HEK293T (cell line): ENCODE measurements at regions not wholly inside any gene's neighbourhood (a gene's known extent, or its start where the extent isn't known, plus 50 kb on each side); places are given as distances from the start of the nearest gene placed in this dataset.

ENCODE experiments used
- CTCF ChIA-PET: fragments of 350-600 bp; formaldehyde crosslinking; extraction: SDS; loops from one replicate; lab custom pipeline; 2021; ENCODE audit warnings: antibody characterized with exemption, inconsistent platforms; lab: Yijun Ruan, JAX
- POLR2A ChIA-PET: fragments of 350-600 bp; formaldehyde crosslinking; extraction: SDS; loops from one replicate; lab custom pipeline; 2020; ENCODE audit warnings: antibody characterized with exemption, inconsistent platforms; lab: Yijun Ruan, JAX
- DNase-seq: peaks from one replicate; pipeline ENCODE4 v3.0.0; 2012; ENCODE audit warnings: mixed read lengths; ENCODE audit errors: extremely low spot score
- ARNT ChIP-seq: fragments of 450-650 bp; IDR thresholded peaks from 2 replicates; pipeline ENCODE4 v1.6.1; 2017; ENCODE audit warnings: mild to moderate bottlenecking
- BHLHE40 ChIP-seq: fragments of 450-650 bp; IDR thresholded peaks from 2 replicates; pipeline ENCODE4 v1.6.1; 2016; ENCODE audit warnings: mild to moderate bottlenecking, moderate library complexity, borderline replicate concordance
- CTBP1 ChIP-seq: fragments of 450-650 bp; IDR thresholded peaks from 2 replicates; pipeline ENCODE4 v1.6.1; 2016; ENCODE audit warnings: borderline replicate concordance
- ELF4 ChIP-seq: fragments of 450-650 bp; IDR thresholded peaks from 2 replicates; pipeline ENCODE4 v1.6.1; 2017; ENCODE audit warnings: antibody characterized with exemption
- FOXA1 ChIP-seq: fragments of 450-650 bp; IDR thresholded peaks from 2 replicates; pipeline ENCODE4 v1.6.1; 2016; ENCODE audit warnings: mild to moderate bottlenecking
- FOXK2 ChIP-seq: fragments of 450-650 bp; IDR thresholded peaks from 2 replicates; pipeline ENCODE4 v1.6.1; 2016; ENCODE audit warnings: mild to moderate bottlenecking
- FOXM1 ChIP-seq: fragments of 450-650 bp; IDR thresholded peaks from 2 replicates; pipeline ENCODE4 v1.6.1; 2017; ENCODE audit warnings: mild to moderate bottlenecking, borderline replicate concordance
- HDGF ChIP-seq: fragments of 450-650 bp; IDR thresholded peaks from 2 replicates; pipeline ENCODE4 v1.6.1; 2017; ENCODE audit warnings: antibody characterized with exemption, borderline replicate concordance
- L3MBTL2 ChIP-seq: fragments of 450-650 bp; conservative IDR thresholded peaks from 2 replicates; pipeline ENCODE4 v1.6.1; 2016; ENCODE audit warnings: mild to moderate bottlenecking
- LEF1 ChIP-seq: fragments of 450-650 bp; IDR thresholded peaks from 2 replicates; pipeline ENCODE4 v1.6.1; 2017; ENCODE audit warnings: mild to moderate bottlenecking, borderline replicate concordance
- NFRKB ChIP-seq: fragments of 450-650 bp; IDR thresholded peaks from 2 replicates; pipeline ENCODE4 v1.6.1; 2016; ENCODE audit warnings: mild to moderate bottlenecking, moderate library complexity
- PKNOX1 ChIP-seq: fragments of 450-650 bp; IDR thresholded peaks from 2 replicates; pipeline ENCODE4 v1.6.1; 2016
- SP1 ChIP-seq: fragments of 450-650 bp; IDR thresholded peaks from 2 replicates; pipeline ENCODE4 v1.6.1; 2017
- SUZ12 ChIP-seq: fragments of 450-650 bp; IDR thresholded peaks from 2 replicates; pipeline ENCODE4 v1.6.1; 2016; ENCODE audit warnings: mild to moderate bottlenecking
- TARDBP ChIP-seq: fragments of 450-650 bp; IDR thresholded peaks from 2 replicates; pipeline ENCODE4 v1.6.1; 2016
- ZNF384 ChIP-seq: fragments of 450-650 bp; IDR thresholded peaks from 2 replicates; pipeline ENCODE4 v1.6.1; 2016

- ChIA-PET POLR2A (no interaction called here), CTCF (no interaction called here)
- TF ChIP-seq ARNT (no peak), ZNF384 (no peak), CTBP1 (no peak), ELF4 (no peak), L3MBTL2 (no peak), FOXK2 (no peak), LEF1 (no peak), PKNOX1 (no peak), NFRKB (no peak), HDGF (no peak), FOXM1 (no peak), FOXA1 (no peak), SUZ12 (no peak), BHLHE40 (no peak), TARDBP (no peak), SP1 (no peak)
- no peak for DNase-seq
These were observed 516.0 kb downstream of the PCDH7 start for GRCh38 chr4:31236020-31236638.

GRCh38 chr4:31236639-31237173 lies 516.5 kb downstream of the PCDH7 start:
- CTCF ChIA-PET, result no interaction called here
- POLR2A ChIA-PET, result no interaction called here
- TF ChIP-seq SP1 (no peak), LEF1 (no peak), ARNT (no peak), PKNOX1 (no peak), FOXA1 (no peak), HDGF (no peak), SUZ12 (no peak), BHLHE40 (no peak)
- DNase-seq, result no peak

GRCh38 chr4:31237233-31237632 lies 517.1 kb downstream of the PCDH7 start:
- no peak for DNase-seq
- CTCF ChIA-PET, result no interaction called here
- TF ChIP-seq ZNF384, result no peak
- TF ChIP-seq TARDBP, result no peak
- TF ChIP-seq LEF1, result no peak
- POLR2A ChIA-PET, result no interaction called here

- POLR2A ChIA-PET, result no interaction called here
- TF ChIP-seq FOXK2 (no peak), L3MBTL2 (no peak), BHLHE40 (no peak), ZNF384 (no peak), TARDBP (no peak), LEF1 (no peak), HDGF (no peak), PKNOX1 (no peak), NFRKB (no peak), FOXM1 (no peak), CTBP1 (no peak), FOXA1 (no peak), SUZ12 (no peak), ELF4 (no peak), ARNT (no peak), SP1 (no peak)
- no peak for DNase-seq
- CTCF ChIA-PET, result no interaction called here
These were observed 519.7 kb downstream of the PCDH7 start for GRCh38 chr4:31239886-31240285.

GRCh38 chr4:31241504-31242106 lies 521.4 kb downstream of the PCDH7 start:
- ChIA-PET POLR2A (no interaction called here), CTCF (no interaction called here)
- DNase-seq, result no peak
- no peak for TF ChIP-seq SP1

- TF ChIP-seq FOXM1, result no peak
- no peak for TF ChIP-seq HDGF
- TF ChIP-seq BHLHE40, result no peak
- no peak for TF ChIP-seq SUZ12
- no peak for TF ChIP-seq NFRKB
- no peak for TF ChIP-seq FOXK2
- no peak for TF ChIP-seq ZNF384
- no peak for TF ChIP-seq L3MBTL2
- no peak for TF ChIP-seq SP1
- no peak for TF ChIP-seq LEF1
- ChIA-PET CTCF (no interaction called here), POLR2A (no interaction called here)
- DNase-seq, result no peak
These were observed 526.7 kb downstream of the PCDH7 start for GRCh38 chr4:31246856-31247255.
